Neural cell (in vitro differentiated cells): ENCODE measurements at regions not wholly inside any gene's neighbourhood (a gene's known extent, or its start where the extent isn't known, plus 50 kb on each side); places are given as distances from the start of the nearest gene placed in this dataset.

ENCODE experiments used
- H2AFZ ChIP-seq: fragments of 200-600, 300-800 bp; sonication (generic), shearing (Covaris generic); 2 replicates; pipeline ENCODE4 v1.6.0; 2014; ENCODE audit warnings: low read depth, mild to moderate bottlenecking, antibody characterized with exemption, low read length, moderate library complexity
- H3F3A ChIP-seq: fragments of 200-600 bp; shearing (Covaris generic); 2 replicates; pipeline ENCODE4 v1.6.1; 2016; ENCODE audit warnings: mild to moderate bottlenecking, moderate library complexity, mixed read lengths, antibody characterized with exemption, low read length; ENCODE audit not compliant: insufficient read depth, poor library complexity, severe bottlenecking
- H3K27ac ChIP-seq: fragments of 200-600, 300-800 bp; sonication (generic), shearing (Covaris generic); 2 replicates; pipeline ENCODE4 v1.5.1; 2014; ENCODE audit warnings: mild to moderate bottlenecking, low read length, moderate library complexity
- H3K27me3 ChIP-seq: fragments of 300-800, 200-600 bp; sonication (generic), shearing (Covaris generic); 2 replicates; pipeline ENCODE4 v1.6.0; 2014; ENCODE audit warnings: mild to moderate bottlenecking, low read depth, low read length, moderate library complexity; ENCODE audit not compliant: insufficient read depth
- H3K36me3 ChIP-seq: fragments of 300-800, 200-600 bp; sonication (generic), shearing (Covaris generic); 2 replicates; pipeline ENCODE4 v1.5.1; 2014; ENCODE audit warnings: mild to moderate bottlenecking, antibody characterized with exemption, low read length, moderate library complexity; ENCODE audit not compliant: insufficient read depth
- H3K4me2 ChIP-seq: fragments of 300-800, 200-600 bp; sonication (generic), shearing (Covaris generic); 2 replicates; pipeline ENCODE4 v1.6.0; 2014; ENCODE audit warnings: mild to moderate bottlenecking, low read length
- H3K4me3 ChIP-seq: fragments of 300-800, 200-600 bp; sonication (generic), shearing (Covaris generic); 2 replicates; pipeline ENCODE4 v1.5.1; 2014; ENCODE audit warnings: mild to moderate bottlenecking, low read length, moderate library complexity
- H3K79me2 ChIP-seq: fragments of 200-600 bp; shearing (Covaris generic); replicated peaks from 2 replicates; pipeline ENCODE4 v1.6.0; 2014; ENCODE audit warnings: mild to moderate bottlenecking, low read length, moderate library complexity; ENCODE audit not compliant: insufficient read depth
- H3K9ac ChIP-seq: fragments of 300-800, 200-600 bp; sonication (generic), shearing (Covaris generic); 2 replicates; pipeline ENCODE4 v1.6.1; 2016; ENCODE audit warnings: mild to moderate bottlenecking, low read length, mixed read lengths
- H3K9me2 ChIP-seq: fragments of 200-600 bp; shearing (Covaris generic); 2 replicates; pipeline ENCODE4 v1.6.1; 2016; ENCODE audit warnings: mild to moderate bottlenecking, low read length, mixed read lengths; ENCODE audit not compliant: insufficient read depth
- H3K9me3 ChIP-seq: fragments of 200-600, 300-800 bp; sonication (generic), shearing (Covaris generic); 2 replicates; pipeline ENCODE4 v1.6.1; 2016; ENCODE audit warnings: mild to moderate bottlenecking, mixed run types, low read length, moderate library complexity, mixed read lengths
- H4K20me1 ChIP-seq: fragments of 200-600 bp; shearing (Covaris generic); 2 replicates; pipeline ENCODE4 v1.6.1; 2016; ENCODE audit warnings: mild to moderate bottlenecking, mixed run types; ENCODE audit not compliant: insufficient read depth
- EP300 ChIP-seq: fragments of 450-650 bp; conservative IDR thresholded peaks from 2 replicates; pipeline ENCODE4 v1.6.1; 2014; ENCODE audit warnings: antibody characterized with exemption, mild to moderate bottlenecking, moderate library complexity; ENCODE audit not compliant: poor library complexity, severe bottlenecking
- EZH2 ChIP-seq: fragments of 200-600, 300-800 bp; shearing (Covaris generic), sonication (generic); IDR thresholded peaks from 2 replicates; pipeline ENCODE4 v1.6.1; 2014; ENCODE audit warnings: antibody characterized with exemption, low read length, borderline replicate concordance, mild to moderate bottlenecking; ENCODE audit not compliant: insufficient read depth, poor library complexity, severe bottlenecking
- MXI1 ChIP-seq: fragments of 450-650 bp; conservative IDR thresholded peaks from 2 replicates; pipeline ENCODE4 v1.6.1; 2014; ENCODE audit warnings: antibody characterized with exemption, mild to moderate bottlenecking; ENCODE audit not compliant: poor library complexity, severe bottlenecking
- POLR2AphosphoS5 ChIP-seq: IDR thresholded peaks from 2 replicates; pipeline ENCODE4 v1.6.1; 2012
- RAD21 ChIP-seq: fragments of 450-650 bp; conservative IDR thresholded peaks from 2 replicates; pipeline ENCODE4 v1.6.1; 2014; ENCODE audit warnings: antibody characterized with exemption, mild to moderate bottlenecking, moderate library complexity
- REST ChIP-seq: IDR thresholded peaks from 2 replicates; pipeline ENCODE4 v1.6.1; 2012; ENCODE audit warnings: borderline replicate concordance
- SMC3 ChIP-seq: fragments of 450-650 bp; conservative IDR thresholded peaks from 2 replicates; pipeline ENCODE4 v1.6.1; 2014; ENCODE audit warnings: antibody characterized with exemption, mild to moderate bottlenecking, moderate library complexity; ENCODE audit not compliant: poor library complexity
- TAF1 ChIP-seq: IDR thresholded peaks from 2 replicates; pipeline ENCODE4 v1.6.1; 2012; ENCODE audit warnings: low read depth
- TF ChIP-seq, protein P1 (sequence below): fragments of 450-650 bp; IDR thresholded peaks from 2 replicates; pipeline ENCODE4 v1.5.1; 2014; ENCODE audit warnings: antibody characterized with exemption, mild to moderate bottlenecking, moderate library complexity; ENCODE audit not compliant: poor library complexity, severe bottlenecking

DNA sequence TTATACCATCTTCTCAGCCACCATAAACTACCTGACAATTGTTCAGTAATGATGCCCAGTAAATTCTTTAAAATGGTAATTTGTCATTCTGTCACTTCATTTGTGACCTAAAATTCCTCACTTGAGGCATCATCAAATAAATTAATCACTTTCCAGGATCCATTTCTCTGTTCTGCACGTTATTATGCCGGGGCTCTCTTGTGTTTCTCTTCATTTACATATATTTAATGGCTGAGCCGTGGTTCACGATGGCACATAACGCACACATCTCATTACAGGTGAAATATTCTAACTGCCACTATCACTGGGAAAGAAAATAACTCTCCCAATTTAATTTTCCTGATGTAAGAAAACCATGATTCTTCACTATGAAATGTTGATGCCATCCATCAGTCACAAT is 529.6 kb downstream of the NR4A2 start:
- no peak overlapping the region for H3K27ac ChIP-seq
- H3K4me2 ChIP-seq = no peak overlapping the region
- no peak for TF ChIP-seq TAF1
- no peak for TF ChIP-seq EP300
- TF ChIP-seq RAD21 = no peak
- no peak for TF ChIP-seq REST
- TF ChIP-seq POLR2AphosphoS5 = no peak
- TF ChIP-seq EZH2 = no peak
- no peak for TF ChIP-seq SMC3
- H3F3A ChIP-seq = no peaks in the 10 kb centered on the region
- H2AFZ ChIP-seq = no peak overlapping the region
- H3K9me3 ChIP-seq = no peaks in the 10 kb centered on the region
- H3K36me3 ChIP-seq = no peaks in the 10 kb centered on the region
- H3K9ac ChIP-seq = no peak overlapping the region
- no peaks in the 10 kb centered on the region for H3K27me3 ChIP-seq
- peak overlapping the region; percentile 11 for H3K4me3 ChIP-seq
- H4K20me1 ChIP-seq = no peaks in the 10 kb centered on the region
- no peaks in the 10 kb centered on the region for H3K9me2 ChIP-seq
- no peaks in the 10 kb centered on the region for H3K79me2 ChIP-seq

DNA sequence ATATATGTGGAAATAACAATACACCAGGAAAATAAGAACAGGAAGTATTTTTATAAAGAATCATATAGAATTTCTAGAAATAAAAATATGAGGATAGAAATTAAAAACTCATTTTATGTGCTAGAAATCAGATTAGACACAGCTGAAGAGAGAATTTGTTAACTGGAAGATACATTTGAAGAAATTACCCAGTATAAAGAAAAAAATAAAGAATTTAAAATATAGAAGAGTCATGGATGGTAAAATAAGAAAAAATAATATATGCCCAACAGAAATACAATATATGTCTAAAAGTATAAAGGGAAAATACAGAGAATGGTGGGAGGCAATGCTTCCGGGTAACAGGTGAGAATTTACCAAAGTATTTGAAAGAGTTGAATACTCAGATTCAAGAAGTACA is 539.9 kb downstream of the NR4A2 start:
- Histone ChIP-seq H3K9ac (no peak overlapping the region), H3K27ac (no peak overlapping the region), H3F3A (no peaks in the 10 kb centered on the region), H3K9me2 (no peaks in the 10 kb centered on the region), H3K4me2 (no peak overlapping the region), H3K36me3 (no peaks in the 10 kb centered on the region), H3K4me3 (no peak overlapping the region), H3K79me2 (no peaks in the 10 kb centered on the region), H3K27me3 (no peaks in the 10 kb centered on the region), H2AFZ (no peak overlapping the region), H3K9me3 (no peaks in the 10 kb centered on the region), H4K20me1 (no peaks in the 10 kb centered on the region)
- no peak for TF ChIP-seq TAF1

DNA sequence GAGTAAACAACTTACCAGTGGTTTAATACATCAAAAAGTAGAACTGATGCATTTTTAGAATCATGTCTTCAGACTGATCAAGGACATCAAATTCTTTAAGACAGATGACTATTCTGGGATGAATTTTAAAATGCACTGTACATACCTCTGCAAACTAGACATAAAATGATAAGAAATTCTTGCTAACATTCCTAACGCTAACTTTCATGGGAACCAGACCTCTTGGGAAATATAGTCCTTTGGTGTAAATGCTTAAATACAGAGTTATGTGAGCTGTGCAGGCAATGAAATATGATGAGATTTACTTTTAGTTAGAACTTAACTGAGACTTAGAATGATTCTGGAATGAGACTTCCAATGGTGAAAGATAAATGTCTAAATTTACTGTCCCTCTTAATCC is 562.0 kb downstream of the NR4A2 start:
- no peaks in the 10 kb centered on the region for H4K20me1 ChIP-seq
- H3K9me3 ChIP-seq = no peaks in the 10 kb centered on the region
- H3K4me2 ChIP-seq = no peak overlapping the region
- H3K27ac ChIP-seq = no peak overlapping the region
- no peak overlapping the region for H2AFZ ChIP-seq
- TF ChIP-seq MXI1 (no peak), RAD21 (no peak), EZH2 (no peak), EP300 (no peak), SMC3 (no peak), REST (no peak), TAF1 (no peak), POLR2AphosphoS5 (no peak)
- TF ChIP-seq, protein P1, sequence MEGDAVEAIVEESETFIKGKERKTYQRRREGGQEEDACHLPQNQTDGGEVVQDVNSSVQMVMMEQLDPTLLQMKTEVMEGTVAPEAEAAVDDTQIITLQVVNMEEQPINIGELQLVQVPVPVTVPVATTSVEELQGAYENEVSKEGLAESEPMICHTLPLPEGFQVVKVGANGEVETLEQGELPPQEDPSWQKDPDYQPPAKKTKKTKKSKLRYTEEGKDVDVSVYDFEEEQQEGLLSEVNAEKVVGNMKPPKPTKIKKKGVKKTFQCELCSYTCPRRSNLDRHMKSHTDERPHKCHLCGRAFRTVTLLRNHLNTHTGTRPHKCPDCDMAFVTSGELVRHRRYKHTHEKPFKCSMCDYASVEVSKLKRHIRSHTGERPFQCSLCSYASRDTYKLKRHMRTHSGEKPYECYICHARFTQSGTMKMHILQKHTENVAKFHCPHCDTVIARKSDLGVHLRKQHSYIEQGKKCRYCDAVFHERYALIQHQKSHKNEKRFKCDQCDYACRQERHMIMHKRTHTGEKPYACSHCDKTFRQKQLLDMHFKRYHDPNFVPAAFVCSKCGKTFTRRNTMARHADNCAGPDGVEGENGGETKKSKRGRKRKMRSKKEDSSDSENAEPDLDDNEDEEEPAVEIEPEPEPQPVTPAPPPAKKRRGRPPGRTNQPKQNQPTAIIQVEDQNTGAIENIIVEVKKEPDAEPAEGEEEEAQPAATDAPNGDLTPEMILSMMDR = no peak
- H3K9me2 ChIP-seq = no peaks in the 10 kb centered on the region
- no peaks in the 10 kb centered on the region for H3K27me3 ChIP-seq
- H3F3A ChIP-seq = no peaks in the 10 kb centered on the region
- H3K4me3 ChIP-seq = no peak overlapping the region
- no peak overlapping the region for H3K9ac ChIP-seq
- H3K79me2 ChIP-seq = no peaks in the 10 kb centered on the region
- H3K36me3 ChIP-seq = no peaks in the 10 kb centered on the region
